Liver (tissue), 8 donors: ENCODE measurements at regions not wholly inside any gene's neighbourhood (a gene's known extent, or its start where the extent isn't known, plus 50 kb on each side); places are given as distances from the start of the nearest gene placed in this dataset.

ENCODE experiments used
- DNase-seq: peaks from one replicate; pipeline ENCODE4 v3.0.0-alpha.2; 2017; ENCODE audit warnings: low spot score
- H3K27ac ChIP-seq, 2 donors: one replicate each; pipeline ENCODE4 v1.7.0; 2013; ENCODE audit warnings: inconsistent platforms in 2 of 2, low read length in 2 of 2, control low read depth in 1 of 2, low read depth in 1 of 2, mild to moderate bottlenecking in 1 of 2
- H3K27me3 ChIP-seq, 4 donors: one replicate each; pipeline versions ENCODE4 v1.6.1 to v1.7.0; 2013; ENCODE audit warnings: low read length in 3 of 4, inconsistent platforms in 1 of 4, mild to moderate bottlenecking in 1 of 4, moderate library complexity in 1 of 4; ENCODE audit not compliant: control insufficient read depth in 4 of 4, insufficient read depth in 4 of 4
- H3K36me3 ChIP-seq, 4 donors: one replicate each; pipeline versions ENCODE4 v1.6.1 to v1.7.0; 2013; ENCODE audit warnings: low read length in 3 of 4, mild to moderate bottlenecking in 3 of 4, low read depth in 1 of 4, moderate library complexity in 1 of 4; ENCODE audit not compliant: control insufficient read depth in 4 of 4, insufficient read depth in 3 of 4
- H3K4me1 ChIP-seq, 4 donors: one replicate each; pipeline versions ENCODE4 v1.6.1 to v1.7.0; 2013; ENCODE audit warnings: low read length in 3 of 4, mild to moderate bottlenecking in 3 of 4, moderate library complexity in 1 of 4; ENCODE audit not compliant: control insufficient read depth in 4 of 4, insufficient read depth in 4 of 4
- H3K4me3 ChIP-seq, 3 donors: one replicate each; pipeline versions ENCODE4 v1.6.1 to v1.7.0; 2013; ENCODE audit warnings: low read length in 3 of 3, control low read depth in 1 of 3, low read depth in 1 of 3, mild to moderate bottlenecking in 1 of 3
- H3K9ac ChIP-seq, 2 donors: one replicate each; pipeline ENCODE4 v1.7.0; 2013; ENCODE audit warnings: low read length in 2 of 2, mild to moderate bottlenecking in 2 of 2, moderate library complexity in 2 of 2, control low read depth in 1 of 2, low read depth in 1 of 2
- H3K9me3 ChIP-seq, 4 donors: one replicate each; pipeline versions ENCODE4 v1.6.1 to v1.7.0; 2013; ENCODE audit warnings: low read length in 3 of 4; ENCODE audit not compliant: control insufficient read depth in 4 of 4
- EGR1 ChIP-seq, 2 donors: IDR thresholded peaks; 2 replicates each; pipeline ENCODE4 v1.6.1; 2016 to 2018; ENCODE audit warnings: antibody characterized with exemption in 2 of 2, low read depth in 2 of 2
- FOXA1 ChIP-seq: IDR thresholded peaks from 2 replicates; pipeline ENCODE4 v1.6.1; 2016; ENCODE audit warnings: antibody characterized with exemption
- FOXA2 ChIP-seq: IDR thresholded peaks from 2 replicates; pipeline ENCODE4 v1.6.1; 2016; ENCODE audit warnings: antibody characterized with exemption
- GABPA ChIP-seq, 2 donors: IDR thresholded peaks in 1 of 2; conservative IDR thresholded peaks in 1 of 2; 2 replicates each; pipeline ENCODE4 v1.6.1; 2016; ENCODE audit warnings: antibody characterized with exemption in 2 of 2, mild to moderate bottlenecking in 1 of 2, moderate library complexity in 1 of 2
- HNF4A ChIP-seq, 2 donors: conservative IDR thresholded peaks; 2 replicates each; pipeline ENCODE4 v1.6.1; 2016; ENCODE audit warnings: antibody characterized with exemption in 2 of 2, mild to moderate bottlenecking in 2 of 2
- HNF4G ChIP-seq: IDR thresholded peaks from 2 replicates; pipeline ENCODE4 v1.6.1; 2016; ENCODE audit warnings: antibody characterized with exemption
- JUND ChIP-seq, 2 donors: IDR thresholded peaks; 2 replicates each; pipeline ENCODE4 v1.6.1; 2016; ENCODE audit warnings: antibody characterized with exemption in 2 of 2
- MAX ChIP-seq: IDR thresholded peaks from 2 replicates; pipeline ENCODE4 v1.6.1; 2016; ENCODE audit warnings: antibody characterized with exemption
- NR2F2 ChIP-seq: IDR thresholded peaks from 2 replicates; pipeline ENCODE4 v1.6.1; 2016; ENCODE audit warnings: antibody characterized with exemption
- RAD21 ChIP-seq, 2 donors: IDR thresholded peaks; 2 replicates each; pipeline ENCODE4 v1.6.1; 2016; ENCODE audit warnings: antibody characterized with exemption in 2 of 2, mild to moderate bottlenecking in 2 of 2
- REST ChIP-seq: IDR thresholded peaks from 2 replicates; pipeline ENCODE4 v1.6.1; 2016; ENCODE audit warnings: antibody characterized with exemption, mild to moderate bottlenecking
- SP1 ChIP-seq: IDR thresholded peaks from 2 replicates; pipeline ENCODE4 v1.6.1; 2018; ENCODE audit warnings: antibody characterized with exemption, mild to moderate bottlenecking
- TAF1 ChIP-seq: conservative IDR thresholded peaks from 2 replicates; pipeline ENCODE4 v1.6.1; 2016; ENCODE audit warnings: antibody characterized with exemption, mild to moderate bottlenecking
- ZBTB33 ChIP-seq: IDR thresholded peaks from 2 replicates; pipeline ENCODE4 v1.6.1; 2016; ENCODE audit warnings: antibody characterized with exemption
- WGBS: extraction: QIAGEN DNeasy Blood & Tissue Kit; methylation state at CpG from one replicate; pipeline ENCODE4 v1.1.7; 2013; 5-methylcytosine and 5-hydroxymethylcytosine counted together
- TF ChIP-seq, protein P1 (sequence below): fragments of 150-350 bp; IDR thresholded peaks from 2 replicates; pipeline ENCODE4 v1.5.1; 2017; ENCODE audit warnings: improper control_type of control experiment, low read depth, low read length; ENCODE audit not compliant: missing input control
- TF ChIP-seq, protein P2 (sequence below): IDR thresholded peaks from 2 replicates; pipeline ENCODE4 v1.6.1; 2016; ENCODE audit warnings: antibody characterized with exemption
- donor health status: healthy.
- donor health status: healthy.
- donor health status: healthy.
- donor health status: healthy.
- donor health status: healthy.

GRCh38 chr2:234665304-234665703 lies 168.4 kb upstream of the ARL4C start:
- TF ChIP-seq MAX (no peak), ZBTB33 (no peak), JUND (IDR thresholded peaks at IDR 0.05) (no peak), FOXA1 (no peak), FOXA2 (no peak), TAF1 (no peak)
- TF ChIP-seq, protein P1, sequence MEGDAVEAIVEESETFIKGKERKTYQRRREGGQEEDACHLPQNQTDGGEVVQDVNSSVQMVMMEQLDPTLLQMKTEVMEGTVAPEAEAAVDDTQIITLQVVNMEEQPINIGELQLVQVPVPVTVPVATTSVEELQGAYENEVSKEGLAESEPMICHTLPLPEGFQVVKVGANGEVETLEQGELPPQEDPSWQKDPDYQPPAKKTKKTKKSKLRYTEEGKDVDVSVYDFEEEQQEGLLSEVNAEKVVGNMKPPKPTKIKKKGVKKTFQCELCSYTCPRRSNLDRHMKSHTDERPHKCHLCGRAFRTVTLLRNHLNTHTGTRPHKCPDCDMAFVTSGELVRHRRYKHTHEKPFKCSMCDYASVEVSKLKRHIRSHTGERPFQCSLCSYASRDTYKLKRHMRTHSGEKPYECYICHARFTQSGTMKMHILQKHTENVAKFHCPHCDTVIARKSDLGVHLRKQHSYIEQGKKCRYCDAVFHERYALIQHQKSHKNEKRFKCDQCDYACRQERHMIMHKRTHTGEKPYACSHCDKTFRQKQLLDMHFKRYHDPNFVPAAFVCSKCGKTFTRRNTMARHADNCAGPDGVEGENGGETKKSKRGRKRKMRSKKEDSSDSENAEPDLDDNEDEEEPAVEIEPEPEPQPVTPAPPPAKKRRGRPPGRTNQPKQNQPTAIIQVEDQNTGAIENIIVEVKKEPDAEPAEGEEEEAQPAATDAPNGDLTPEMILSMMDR: no peak
- no peaks in the 10 kb centered on the region for H3K36me3 ChIP-seq
- no peaks in the 10 kb centered on the region for H3K9me3 ChIP-seq
- no peaks in the 10 kb centered on the region for H3K4me1 ChIP-seq
- WGBS: 92% methylated on average over 1 of the region's 1 CpG
- no peak overlapping the region for H3K27ac ChIP-seq
- no peak for DNase-seq
- no peak overlapping the region for H3K9ac ChIP-seq
- no peaks in the 10 kb centered on the region for H3K27me3 ChIP-seq
- H3K4me3 ChIP-seq: no peak overlapping the region

DNA sequence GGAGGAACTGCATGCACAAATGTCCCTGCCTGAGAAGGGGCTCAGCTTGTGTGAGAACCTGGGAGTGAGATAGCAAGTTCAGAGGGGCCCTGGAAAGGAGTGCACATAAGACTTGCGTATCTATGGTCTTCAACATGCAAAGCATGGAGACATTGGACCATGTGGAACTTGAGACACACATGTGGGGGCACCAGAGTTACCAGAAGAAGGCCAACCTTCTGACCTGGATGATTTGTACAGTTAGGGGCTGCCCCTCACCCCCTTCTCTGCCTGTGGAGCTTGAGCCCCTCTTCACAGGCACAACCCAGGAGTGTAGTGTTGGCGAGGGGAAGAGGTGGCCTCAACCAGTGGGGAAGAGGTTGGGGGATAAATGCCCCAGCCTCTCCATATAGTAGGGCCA lies 165.0 kb upstream of the ARL4C start:
- no peak for DNase-seq
- H3K27ac ChIP-seq: no peak overlapping the region
- 49% methylated on average over 2 of the region's 2 CpGs for WGBS
- no peaks in the 10 kb centered on the region for H3K4me1 ChIP-seq
- no peak overlapping the region for H3K9ac ChIP-seq
- no peak overlapping the region for H3K4me3 ChIP-seq
- TF ChIP-seq GABPA (IDR thresholded peaks at IDR 0.05 in 1 of 2, conservative IDR thresholded peaks at IDR 0.05 in 1 of 2) (no peak), EGR1 (IDR thresholded peaks at IDR 0.05; ENCODE audit: low read depth in 2 of 2) (no peak)
- no peaks in the 10 kb centered on the region for H3K9me3 ChIP-seq
- no peaks in the 10 kb centered on the region for H3K36me3 ChIP-seq
- no peaks in the 10 kb centered on the region for H3K27me3 ChIP-seq

DNA sequence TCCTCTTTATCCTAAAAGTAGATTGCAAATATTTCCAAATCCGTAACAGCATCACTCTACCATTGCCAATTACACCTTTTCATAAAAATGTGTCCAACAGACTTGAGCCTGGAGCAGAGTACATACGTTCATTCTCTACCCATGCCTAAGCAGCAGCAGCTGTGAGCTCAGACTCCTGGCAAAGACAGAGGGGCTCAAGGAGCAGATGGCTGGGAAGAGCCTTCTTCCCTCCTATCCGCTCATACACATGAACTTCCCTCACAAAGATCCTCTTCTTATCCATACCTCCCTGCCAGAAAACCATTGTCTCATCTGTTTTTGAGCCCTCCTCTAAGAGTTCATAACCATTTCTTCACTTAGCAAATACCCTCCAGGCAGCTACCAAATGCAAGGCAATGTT lies 164.3 kb upstream of the ARL4C start:
- no peak overlapping the region for H3K4me3 ChIP-seq
- H3K36me3 ChIP-seq: no peaks in the 10 kb centered on the region
- no peaks in the 10 kb centered on the region for H3K27me3 ChIP-seq
- no peak overlapping the region for H3K27ac ChIP-seq
- no peaks in the 10 kb centered on the region for H3K4me1 ChIP-seq
- H3K9me3 ChIP-seq: no peaks in the 10 kb centered on the region
- H3K9ac ChIP-seq: no peak overlapping the region
- 90% methylated on average over 3 of the region's 3 CpGs for WGBS
- DNase-seq: no peak
- TF ChIP-seq NR2F2 (no peak), FOXA2 (no peak), SP1 (no peak), GABPA (IDR thresholded peaks at IDR 0.05 in 1 of 2, conservative IDR thresholded peaks at IDR 0.05 in 1 of 2) (no peak), EGR1 (IDR thresholded peaks at IDR 0.05; ENCODE audit: low read depth in 2 of 2) (no peak), FOXA1 (no peak), REST (no peak), ZBTB33 (no peak), HNF4G (no peak), HNF4A (conservative IDR thresholded peaks at IDR 0.05) (no peak), MAX (no peak), RAD21 (IDR thresholded peaks at IDR 0.05) (no peak), JUND (IDR thresholded peaks at IDR 0.05) (no peak), TAF1 (no peak)
- TF ChIP-seq, protein P2, sequence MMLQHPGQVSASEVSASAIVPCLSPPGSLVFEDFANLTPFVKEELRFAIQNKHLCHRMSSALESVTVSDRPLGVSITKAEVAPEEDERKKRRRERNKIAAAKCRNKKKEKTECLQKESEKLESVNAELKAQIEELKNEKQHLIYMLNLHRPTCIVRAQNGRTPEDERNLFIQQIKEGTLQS: no peak
